C4-2B (cell line): ENCODE measurements at regions not wholly inside any gene's neighbourhood (a gene's known extent, or its start where the extent isn't known, plus 50 kb on each side); places are given as distances from the start of the nearest gene placed in this dataset.

ENCODE experiments used
- CTCF ChIP-seq: fragments of 450-650 bp; conservative IDR thresholded peaks from 2 replicates; pipeline ENCODE4 v1.5.1; 2017; ENCODE audit warnings: mild to moderate bottlenecking
- ZFX ChIP-seq: fragments of 450-650 bp; IDR thresholded peaks from 2 replicates; pipeline ENCODE4 v1.6.1; 2017

- TF ChIP-seq CTCF (no peak), ZFX (no peak)
These were observed 177.1 kb downstream of the RPLP1 start for GRCh38 chr15:69629631-69630161.
